GM23338 (cell line): ENCODE measurements at regions not wholly inside any gene's neighbourhood (a gene's known extent, or its start where the extent isn't known, plus 50 kb on each side); places are given as distances from the start of the nearest gene placed in this dataset.

Experiments
- ATAC-seq: fragments of 200-7000 bp; cut with Tn5 transposase; 3 replicates; pipeline ENCODE4 v1.9.1; 2020
- DNase-seq: peaks from one replicate; pipeline ENCODE4 v3.0.0-alpha.2; 2015; ENCODE audit warnings: low spot score
- H2AFZ ChIP-seq: fragments of 200-600 bp; sonication (generic); 2 replicates; pipeline ENCODE4 v1.8.0; 2016; ENCODE audit warnings: antibody characterized with exemption, mild to moderate bottlenecking, moderate library complexity
- H3F3A ChIP-seq: fragments of 200-600 bp; sonication (generic); replicated peaks from 2 replicates; pipeline ENCODE4 v1.8.0; 2017; ENCODE audit warnings: antibody characterized with exemption, mixed run types, low read depth
- H3K27ac ChIP-seq: fragments of 200-600 bp; sonication (generic); 2 replicates; pipeline ENCODE4 v1.6.1; 2016; ENCODE audit warnings: low read depth
- H3K27me3 ChIP-seq: fragments of 200-600 bp; sonication (generic); 2 replicates; pipeline ENCODE4 v1.8.0; 2016; ENCODE audit warnings: mild to moderate bottlenecking, mixed run types, moderate library complexity; ENCODE audit not compliant: insufficient read depth
- H3K36me3 ChIP-seq: fragments of 200-600 bp; sonication (generic); 2 replicates; pipeline ENCODE4 v1.8.0; 2016; ENCODE audit warnings: mild to moderate bottlenecking; ENCODE audit not compliant: insufficient read depth
- H3K4me1 ChIP-seq: fragments of 200-600 bp; sonication (generic); 2 replicates; pipeline ENCODE4 v1.8.0; 2016; ENCODE audit warnings: mild to moderate bottlenecking, moderate library complexity; ENCODE audit not compliant: insufficient read depth
- H3K4me2 ChIP-seq: fragments of 200-600 bp; sonication (generic); 2 replicates; pipeline ENCODE4 v1.7.1; 2017; ENCODE audit warnings: mixed run types
- H3K4me3 ChIP-seq: fragments of 200-600 bp; sonication (generic); 2 replicates; pipeline ENCODE4 v1.6.1; 2016; ENCODE audit warnings: mixed run types
- H3K79me2 ChIP-seq: fragments of 200-600 bp; sonication (generic); replicated peaks from 2 replicates; pipeline ENCODE4 v1.8.0; 2017; ENCODE audit warnings: mild to moderate bottlenecking; ENCODE audit not compliant: insufficient read depth
- H3K9me2 ChIP-seq: fragments of 200-600 bp; sonication (generic); 2 replicates; pipeline ENCODE4 v1.8.0; 2017; ENCODE audit not compliant: insufficient read depth
- H4K20me1 ChIP-seq: fragments of 200-600 bp; sonication (generic); replicated peaks from 2 replicates; pipeline ENCODE4 v1.8.0; 2017; ENCODE audit warnings: mild to moderate bottlenecking; ENCODE audit not compliant: insufficient read depth
- H3K27ac Mint-ChIP-seq: 2 replicates; pipeline ENCODE4 v1.8.0; 2020; ENCODE audit warnings: inconsistent platforms, mild to moderate bottlenecking, moderate library complexity, mixed read lengths
- H3K27me3 Mint-ChIP-seq: 3 replicates; pipeline ENCODE4 v1.8.0; 2022; ENCODE audit warnings: low read depth, mild to moderate bottlenecking, moderate library complexity, mixed read lengths, inconsistent platforms; ENCODE audit not compliant: insufficient read depth, poor library complexity
- H3K36me3 Mint-ChIP-seq: 3 replicates; pipeline ENCODE4 v1.8.0; 2021; ENCODE audit warnings: low read depth, mild to moderate bottlenecking, inconsistent platforms, moderate library complexity, mixed read lengths
- H3K4me1 Mint-ChIP-seq: 3 replicates; pipeline ENCODE4 v1.8.0; 2020; ENCODE audit warnings: mild to moderate bottlenecking, inconsistent platforms, mixed read lengths
- H3K4me3 Mint-ChIP-seq: 3 replicates; pipeline ENCODE4 v1.8.0; 2021; ENCODE audit warnings: moderate library complexity, mild to moderate bottlenecking, inconsistent platforms, mixed read lengths
- H3K9me3 Mint-ChIP-seq: 3 replicates; pipeline ENCODE4 v1.8.0; 2020; ENCODE audit warnings: moderate library complexity, mild to moderate bottlenecking, inconsistent platforms, mixed read lengths
- CREB1 ChIP-seq: fragments of 250-450 bp; sonication (Bioruptor Pico); IDR thresholded peaks from 2 replicates; pipeline ENCODE4 v1.5.0; 2020; ENCODE audit warnings: low read depth, mild to moderate bottlenecking, moderate library complexity
- CTCF ChIP-seq, 2 experiments: fragments of 200-600 bp in 1 of 2; sonication (generic) in 1 of 2; conservative IDR thresholded peaks; 2 replicates each; pipeline versions ENCODE4 v1.5.1 to v1.6.1; 2016 to 2017; ENCODE audit warnings: antibody characterized with exemption in 2 of 2, low read depth in 2 of 2, mild to moderate bottlenecking in 2 of 2, moderate library complexity in 1 of 2
- EZH2 ChIP-seq: fragments of 200-600 bp; sonication (generic); IDR thresholded peaks from one replicate; pipeline ENCODE4 v1.8.0; 2017; ENCODE audit warnings: antibody characterized with exemption, mild to moderate bottlenecking, low read depth; ENCODE audit not compliant: unreplicated experiment
- EZH2phosphoT487 ChIP-seq: fragments of 200-600 bp; sonication (generic); IDR thresholded peaks from one replicate; pipeline ENCODE4 v1.8.1; 2018; ENCODE audit warnings: antibody characterized with exemption; ENCODE audit not compliant: unreplicated experiment
- JUNB ChIP-seq: IDR thresholded peaks from one replicate; pipeline ENCODE4 v1.6.1; 2016; ENCODE audit warnings: antibody characterized with exemption; ENCODE audit not compliant: unreplicated experiment
- NANOG ChIP-seq: IDR thresholded peaks from 2 replicates; pipeline ENCODE4 v1.6.1; 2016; ENCODE audit warnings: antibody characterized with exemption, borderline replicate concordance
- POLR2AphosphoS5 ChIP-seq: IDR thresholded peaks from 2 replicates; pipeline ENCODE4 v1.6.1; 2016; ENCODE audit warnings: antibody characterized with exemption, low read depth
- REST ChIP-seq: IDR thresholded peaks from one replicate; pipeline ENCODE4 v1.6.1; 2018; ENCODE audit warnings: antibody characterized with exemption; ENCODE audit not compliant: unreplicated experiment
- STAT1 ChIP-seq: IDR thresholded peaks from one replicate; pipeline ENCODE4 v1.6.1; 2016; ENCODE audit warnings: antibody characterized with exemption; ENCODE audit not compliant: unreplicated experiment
- ZNF114 ChIP-seq: fragments of 250-450 bp; sonication (Bioruptor Pico); IDR thresholded peaks from 2 replicates; pipeline ENCODE4 v1.5.0; 2020; ENCODE audit warnings: mild to moderate bottlenecking, moderate library complexity
- ZNF331 ChIP-seq: fragments of 250-450 bp; sonication (Bioruptor Pico); IDR thresholded peaks from 2 replicates; pipeline ENCODE4 v1.5.0; 2020; ENCODE audit warnings: low read depth, mild to moderate bottlenecking, moderate library complexity
- TF ChIP-seq, protein P1 (sequence below): fragments of 250-450 bp; sonication (Bioruptor Pico); IDR thresholded peaks from 2 replicates; pipeline ENCODE4 v1.5.0; 2020; ENCODE audit warnings: mild to moderate bottlenecking, moderate library complexity
- TF ChIP-seq, protein P2 (sequence below): IDR thresholded peaks from 2 replicates; pipeline ENCODE4 v1.6.1; 2016; ENCODE audit warnings: antibody characterized with exemption

GRCh38 chr16:87002717-87003413, 314.3 kb downstream of the C16orf95 start:
- H3K36me3 Mint-ChIP-seq = peaks cover 8% of the 10 kb centered on the region
- peaks cover 12% of the 10 kb centered on the region for H3K27me3 Mint-ChIP-seq
- H3K9me3 Mint-ChIP-seq = peaks cover 16% of the 10 kb centered on the region
- TF ChIP-seq NANOG (no peak), EZH2phosphoT487 (no peak), EZH2 (no peak), REST (no peak), POLR2AphosphoS5 (no peak), ZNF114 (CRISPR knock-in tag) (no peak), CTCF (conservative IDR thresholded peaks at IDR 0.05; ENCODE audit: low read depth in 2 of 2) (no peak), CREB1 (CRISPR knock-in tag) (no peak), STAT1 (no peak), JUNB (no peak), ZNF331 (no peak)
- TF ChIP-seq, protein P1, sequence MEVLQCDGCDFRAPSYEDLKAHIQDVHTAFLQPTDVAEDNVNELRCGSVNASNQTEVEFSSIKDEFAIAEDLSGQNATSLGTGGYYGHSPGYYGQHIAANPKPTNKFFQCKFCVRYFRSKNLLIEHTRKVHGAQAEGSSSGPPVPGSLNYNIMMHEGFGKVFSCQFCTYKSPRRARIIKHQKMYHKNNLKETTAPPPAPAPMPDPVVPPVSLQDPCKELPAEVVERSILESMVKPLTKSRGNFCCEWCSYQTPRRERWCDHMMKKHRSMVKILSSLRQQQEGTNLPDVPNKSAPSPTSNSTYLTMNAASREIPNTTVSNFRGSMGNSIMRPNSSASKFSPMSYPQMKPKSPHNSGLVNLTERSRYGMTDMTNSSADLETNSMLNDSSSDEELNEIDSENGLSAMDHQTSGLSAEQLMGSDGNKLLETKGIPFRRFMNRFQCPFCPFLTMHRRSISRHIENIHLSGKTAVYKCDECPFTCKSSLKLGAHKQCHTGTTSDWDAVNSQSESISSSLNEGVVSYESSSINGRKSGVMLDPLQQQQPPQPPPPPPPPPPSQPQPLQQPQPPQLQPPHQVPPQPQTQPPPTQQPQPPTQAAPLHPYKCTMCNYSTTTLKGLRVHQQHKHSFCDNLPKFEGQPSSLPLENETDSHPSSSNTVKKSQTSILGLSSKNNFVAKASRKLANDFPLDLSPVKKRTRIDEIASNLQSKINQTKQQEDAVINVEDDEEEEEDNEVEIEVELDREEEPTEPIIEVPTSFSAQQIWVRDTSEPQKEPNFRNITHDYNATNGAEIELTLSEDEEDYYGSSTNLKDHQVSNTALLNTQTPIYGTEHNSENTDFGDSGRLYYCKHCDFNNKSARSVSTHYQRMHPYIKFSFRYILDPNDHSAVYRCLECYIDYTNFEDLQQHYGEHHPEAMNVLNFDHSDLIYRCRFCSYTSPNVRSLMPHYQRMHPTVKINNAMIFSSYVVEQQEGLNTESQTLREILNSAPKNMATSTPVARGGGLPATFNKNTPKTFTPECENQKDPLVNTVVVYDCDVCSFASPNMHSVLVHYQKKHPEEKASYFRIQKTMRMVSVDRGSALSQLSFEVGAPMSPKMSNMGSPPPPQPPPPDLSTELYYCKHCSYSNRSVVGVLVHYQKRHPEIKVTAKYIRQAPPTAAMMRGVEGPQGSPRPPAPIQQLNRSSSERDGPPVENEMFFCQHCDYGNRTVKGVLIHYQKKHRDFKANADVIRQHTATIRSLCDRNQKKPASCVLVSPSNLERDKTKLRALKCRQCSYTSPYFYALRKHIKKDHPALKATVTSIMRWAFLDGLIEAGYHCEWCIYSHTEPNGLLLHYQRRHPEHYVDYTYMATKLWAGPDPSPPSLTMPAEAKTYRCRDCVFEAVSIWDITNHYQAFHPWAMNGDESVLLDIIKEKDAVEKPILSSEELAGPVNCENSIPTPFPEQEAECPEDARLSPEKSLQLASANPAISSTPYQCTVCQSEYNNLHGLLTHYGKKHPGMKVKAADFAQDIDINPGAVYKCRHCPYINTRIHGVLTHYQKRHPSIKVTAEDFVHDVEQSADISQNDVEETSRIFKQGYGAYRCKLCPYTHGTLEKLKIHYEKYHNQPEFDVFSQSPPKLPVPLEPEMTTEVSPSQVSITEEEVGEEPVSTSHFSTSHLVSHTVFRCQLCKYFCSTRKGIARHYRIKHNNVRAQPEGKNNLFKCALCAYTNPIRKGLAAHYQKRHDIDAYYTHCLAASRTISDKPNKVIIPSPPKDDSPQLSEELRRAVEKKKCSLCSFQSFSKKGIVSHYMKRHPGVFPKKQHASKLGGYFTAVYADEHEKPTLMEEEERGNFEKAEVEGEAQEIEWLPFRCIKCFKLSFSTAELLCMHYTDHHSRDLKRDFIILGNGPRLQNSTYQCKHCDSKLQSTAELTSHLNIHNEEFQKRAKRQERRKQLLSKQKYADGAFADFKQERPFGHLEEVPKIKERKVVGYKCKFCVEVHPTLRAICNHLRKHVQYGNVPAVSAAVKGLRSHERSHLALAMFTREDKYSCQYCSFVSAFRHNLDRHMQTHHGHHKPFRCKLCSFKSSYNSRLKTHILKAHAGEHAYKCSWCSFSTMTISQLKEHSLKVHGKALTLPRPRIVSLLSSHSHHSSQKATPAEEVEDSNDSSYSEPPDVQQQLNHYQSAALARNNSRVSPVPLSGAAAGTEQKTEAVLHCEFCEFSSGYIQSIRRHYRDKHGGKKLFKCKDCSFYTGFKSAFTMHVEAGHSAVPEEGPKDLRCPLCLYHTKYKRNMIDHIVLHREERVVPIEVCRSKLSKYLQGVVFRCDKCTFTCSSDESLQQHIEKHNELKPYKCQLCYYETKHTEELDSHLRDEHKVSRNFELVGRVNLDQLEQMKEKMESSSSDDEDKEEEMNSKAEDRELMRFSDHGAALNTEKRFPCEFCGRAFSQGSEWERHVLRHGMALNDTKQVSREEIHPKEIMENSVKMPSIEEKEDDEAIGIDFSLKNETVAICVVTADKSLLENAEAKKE = no peak
- TF ChIP-seq, protein P2, sequence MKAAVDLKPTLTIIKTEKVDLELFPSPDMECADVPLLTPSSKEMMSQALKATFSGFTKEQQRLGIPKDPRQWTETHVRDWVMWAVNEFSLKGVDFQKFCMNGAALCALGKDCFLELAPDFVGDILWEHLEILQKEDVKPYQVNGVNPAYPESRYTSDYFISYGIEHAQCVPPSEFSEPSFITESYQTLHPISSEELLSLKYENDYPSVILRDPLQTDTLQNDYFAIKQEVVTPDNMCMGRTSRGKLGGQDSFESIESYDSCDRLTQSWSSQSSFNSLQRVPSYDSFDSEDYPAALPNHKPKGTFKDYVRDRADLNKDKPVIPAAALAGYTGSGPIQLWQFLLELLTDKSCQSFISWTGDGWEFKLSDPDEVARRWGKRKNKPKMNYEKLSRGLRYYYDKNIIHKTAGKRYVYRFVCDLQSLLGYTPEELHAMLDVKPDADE = no peak
- Histone ChIP-seq H2AFZ (no peak overlapping the region), H3K4me1 (no peaks in the 10 kb centered on the region), H3K36me3 (no peaks in the 10 kb centered on the region), H3K79me2 (no peaks in the 10 kb centered on the region), H3K4me2 (no peak overlapping the region), H3F3A (no peaks in the 10 kb centered on the region), H3K9me2 (no peaks in the 10 kb centered on the region), H3K4me3 (no peak overlapping the region), H3K27ac (no peak overlapping the region), H3K27me3 (no peaks in the 10 kb centered on the region), H4K20me1 (no peaks in the 10 kb centered on the region)
- H3K27ac Mint-ChIP-seq = no peak overlapping the region
- no peaks in the 10 kb centered on the region for H3K4me1 Mint-ChIP-seq
- ATAC-seq = no peak
- H3K4me3 Mint-ChIP-seq = no peak overlapping the region
- no peak for DNase-seq
